Large intestine (tissue), 3 donors: ENCODE measurements at regions not wholly inside any gene's neighbourhood (a gene's known extent, or its start where the extent isn't known, plus 50 kb on each side); places are given as distances from the start of the nearest gene placed in this dataset.
"Not testable (repeated sequence)": the region's sequence is repeated elsewhere in the genome, so short reads cannot be mapped to it uniquely, and the experiment has no call there.

Source experiments
- DNase-seq, 2 donors: peaks; one replicate each; pipeline versions ENCODE4 v3.0.0 to v3.0.0-alpha.2; 2013
- H3K27ac ChIP-seq: one replicate; pipeline ENCODE4 v1.5.1; 2013; ENCODE audit warnings: low read length
- H3K27me3 ChIP-seq: 2 replicates; pipeline ENCODE4 v1.6.1; 2013; ENCODE audit warnings: low read length; ENCODE audit not compliant: control insufficient read depth, insufficient read depth
- H3K36me3 ChIP-seq: 2 replicates; pipeline ENCODE4 v1.6.1; 2013; ENCODE audit warnings: low read length; ENCODE audit not compliant: control insufficient read depth, insufficient read depth
- H3K4me1 ChIP-seq: one replicate; pipeline ENCODE4 v1.6.1; 2013; ENCODE audit warnings: low read length; ENCODE audit not compliant: control insufficient read depth, insufficient read depth
- H3K4me3 ChIP-seq: one replicate; pipeline ENCODE4 v1.5.1; 2013; ENCODE audit warnings: low read length
- H3K9me3 ChIP-seq: one replicate; pipeline ENCODE4 v1.6.1; 2013; ENCODE audit warnings: mild to moderate bottlenecking, low read depth, low read length, moderate library complexity; ENCODE audit not compliant: control insufficient read depth
- WGBS: methylation state at CpG from one replicate; pipeline ENCODE4 v1.1.5; 2013; ENCODE audit warnings: low lambda C conversion rate; ENCODE audit not compliant: insufficient coverage; 5-methylcytosine and 5-hydroxymethylcytosine counted together

GRCh38 chr18:34315591-34316352 lies 91.1 kb upstream of the NOL4 start:
- no peak for DNase-seq
- H3K36me3 ChIP-seq: no peaks in the 10 kb centered on the region
- no peaks in the 10 kb centered on the region for H3K4me1 ChIP-seq
- no peak overlapping the region for H3K4me3 ChIP-seq
- no peaks in the 10 kb centered on the region for H3K27me3 ChIP-seq
- H3K27ac ChIP-seq: no peak overlapping the region
- H3K9me3 ChIP-seq: no peaks in the 10 kb centered on the region
- 100% methylated on average over 3 of the region's 6 CpGs for WGBS

- no peaks in the 10 kb centered on the region for H3K36me3 ChIP-seq
- DNase-seq: no peak
- no peaks in the 10 kb centered on the region for H3K4me1 ChIP-seq
- no CpG with 5 or more reads among the region's 2 CpGs for WGBS
- H3K27ac ChIP-seq: no peak overlapping the region
- H3K9me3 ChIP-seq: no peaks in the 10 kb centered on the region
- H3K27me3 ChIP-seq: no peaks in the 10 kb centered on the region
- no peak overlapping the region for H3K4me3 ChIP-seq
Observed at GRCh38 chr18:34320267-34320666, 95.6 kb upstream of the NOL4 start.

GRCh38 chr18:34321066-34321465 lies 96.4 kb upstream of the NOL4 start:
- DNase-seq: no peak
- WGBS: no CpG with 5 or more reads among the region's 2 CpGs
- H3K27me3 ChIP-seq: no peaks in the 10 kb centered on the region
- no peaks in the 10 kb centered on the region for H3K4me1 ChIP-seq
- no peaks in the 10 kb centered on the region for H3K9me3 ChIP-seq
- no peak overlapping the region for H3K4me3 ChIP-seq
- no peaks in the 10 kb centered on the region for H3K36me3 ChIP-seq
- no peak overlapping the region for H3K27ac ChIP-seq

GRCh38 chr18:34322365-34323289 lies 97.9 kb upstream of the NOL4 start:
- no peaks in the 10 kb centered on the region for H3K9me3 ChIP-seq
- no peaks in the 10 kb centered on the region for H3K4me1 ChIP-seq
- peak overlapping the region; percentile 12 for H3K4me3 ChIP-seq
- no peaks in the 10 kb centered on the region for H3K36me3 ChIP-seq
- WGBS: 56% methylated on average over 3 of the region's 16 CpGs
- peak; percentile 62 to 63 for DNase-seq
- H3K27ac ChIP-seq: no peak overlapping the region
- no peaks in the 10 kb centered on the region for H3K27me3 ChIP-seq

GRCh38 chr18:34329840-34330239 lies 105.1 kb upstream of the NOL4 start:
- Histone ChIP-seq H3K27ac (no peak overlapping the region), H3K36me3 (no peaks in the 10 kb centered on the region), H3K27me3 (no peaks in the 10 kb centered on the region), H3K4me3 (no peak overlapping the region), H3K4me1 (no peaks in the 10 kb centered on the region), H3K9me3 (no peaks in the 10 kb centered on the region)
- DNase-seq: no peak
- no CpG with 5 or more reads among the region's 1 CpG for WGBS

GRCh38 chr18:34330308-34330707 lies 105.6 kb upstream of the NOL4 start:
- H3K9me3 ChIP-seq: no peaks in the 10 kb centered on the region
- DNase-seq: no peak

GRCh38 chr18:34330907-34331306 lies 106.2 kb upstream of the NOL4 start:
- no CpG with 5 or more reads among the region's 12 CpGs for WGBS

More at GRCh38 chr18:34330308-34330707, 105.6 kb upstream of the NOL4 start:
- no peak overlapping the region for H3K4me3 ChIP-seq
- 83% methylated on average over 1 of the region's 3 CpGs for WGBS
- no peaks in the 10 kb centered on the region for H3K4me1 ChIP-seq
- H3K27ac ChIP-seq: no peak overlapping the region
- H3K36me3 ChIP-seq: no peaks in the 10 kb centered on the region
- no peaks in the 10 kb centered on the region for H3K27me3 ChIP-seq

GRCh38 chr18:34331343-34331742 lies 106.6 kb upstream of the NOL4 start:
- H3K27me3 ChIP-seq, DNase-seq, H3K9me3 ChIP-seq, H3K36me3 ChIP-seq, H3K4me3 ChIP-seq, H3K27ac ChIP-seq, H3K4me1 ChIP-seq: not testable (repeated sequence)
- WGBS: no CpG with 5 or more reads among the region's 15 CpGs

More at GRCh38 chr18:34330907-34331306, 106.2 kb upstream of the NOL4 start:
- DNase-seq, H3K4me1 ChIP-seq, H3K4me3 ChIP-seq, H3K36me3 ChIP-seq, H3K27ac ChIP-seq, H3K27me3 ChIP-seq, H3K9me3 ChIP-seq: not testable (repeated sequence)

GRCh38 chr18:34339155-34339554 lies 114.4 kb upstream of the NOL4 start:
- no CpG with 5 or more reads among the region's 1 CpG for WGBS
- no peaks in the 10 kb centered on the region for H3K4me1 ChIP-seq
- H3K36me3 ChIP-seq: no peaks in the 10 kb centered on the region
- no peaks in the 10 kb centered on the region for H3K27me3 ChIP-seq
- H3K27ac ChIP-seq: no peak overlapping the region
- no peak for DNase-seq
- no peaks in the 10 kb centered on the region for H3K9me3 ChIP-seq
- H3K4me3 ChIP-seq: no peak overlapping the region

GRCh38 chr18:34342960-34343359 lies 118.2 kb upstream of the NOL4 start:
- Histone ChIP-seq H3K27ac (no peak overlapping the region), H3K27me3 (no peaks in the 10 kb centered on the region), H3K36me3 (no peaks in the 10 kb centered on the region), H3K4me1 (no peaks in the 10 kb centered on the region), H3K4me3 (no peak overlapping the region), H3K9me3 (no peaks in the 10 kb centered on the region)
- no CpG with 5 or more reads among the region's 1 CpG for WGBS
- no peak for DNase-seq
